GM12892 (cell line): ENCODE measurements at regions not wholly inside any gene's neighbourhood (a gene's known extent, or its start where the extent isn't known, plus 50 kb on each side); places are given as distances from the start of the nearest gene placed in this dataset.

Experiments
- POLR2A ChIP-seq: IDR thresholded peaks from 2 replicates; pipeline ENCODE4 v1.6.1; 2011; ENCODE audit warnings: low read depth, low read length, control low read depth
- POLR2AphosphoS5 ChIP-seq: IDR thresholded peaks from 2 replicates; pipeline ENCODE4 v1.6.1; 2011; ENCODE audit warnings: low read depth, low read length, control low read depth
- TAF1 ChIP-seq: IDR thresholded peaks from 2 replicates; pipeline ENCODE4 v1.6.1; 2011; ENCODE audit warnings: low read depth, mild to moderate bottlenecking, control low read depth, low read length, borderline replicate concordance

GRCh38 chr11:112624431-112624830 lies 336.8 kb upstream of the NCAM1 start:
- no peak for TF ChIP-seq TAF1
- TF ChIP-seq POLR2A = no peak
- no peak for TF ChIP-seq POLR2AphosphoS5
